HG03432 (cell line): ENCODE measurements at regions not wholly inside any gene's neighbourhood (a gene's known extent, or its start where the extent isn't known, plus 50 kb on each side); places are given as distances from the start of the nearest gene placed in this dataset.
A peak's percentile ranks its signal among the peaks of the same experiment; 100 is the strongest.

Experiments
- ATAC-seq: cut with Tn5 transposase; IDR thresholded peaks from one replicate; pipeline ENCODE4 v1.9.1; 2021; ENCODE audit warnings: mild to moderate bottlenecking, moderate library complexity; ENCODE audit not compliant: unreplicated experiment

DNA sequence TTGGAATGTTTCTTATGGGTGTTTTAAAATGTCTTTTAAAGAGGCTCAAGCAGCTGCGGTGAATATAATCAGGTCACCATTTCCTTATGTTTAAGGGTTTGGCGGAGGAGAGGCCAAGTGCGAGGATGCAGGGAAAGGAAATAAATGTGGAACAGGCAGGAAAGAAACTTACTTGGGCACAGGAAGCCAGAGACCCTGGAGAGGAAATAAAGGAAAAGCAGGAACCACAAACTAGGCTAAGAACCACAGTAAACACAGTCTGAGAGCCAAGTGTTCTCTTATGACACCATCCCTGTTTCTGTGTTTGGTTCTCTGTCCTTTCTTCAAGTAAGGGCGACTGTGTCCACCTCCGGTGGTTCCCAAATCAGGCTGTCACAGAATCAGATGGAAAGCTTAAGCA lies 166.5 kb downstream of the C9orf152 start:
- no peak for ATAC-seq

DNA sequence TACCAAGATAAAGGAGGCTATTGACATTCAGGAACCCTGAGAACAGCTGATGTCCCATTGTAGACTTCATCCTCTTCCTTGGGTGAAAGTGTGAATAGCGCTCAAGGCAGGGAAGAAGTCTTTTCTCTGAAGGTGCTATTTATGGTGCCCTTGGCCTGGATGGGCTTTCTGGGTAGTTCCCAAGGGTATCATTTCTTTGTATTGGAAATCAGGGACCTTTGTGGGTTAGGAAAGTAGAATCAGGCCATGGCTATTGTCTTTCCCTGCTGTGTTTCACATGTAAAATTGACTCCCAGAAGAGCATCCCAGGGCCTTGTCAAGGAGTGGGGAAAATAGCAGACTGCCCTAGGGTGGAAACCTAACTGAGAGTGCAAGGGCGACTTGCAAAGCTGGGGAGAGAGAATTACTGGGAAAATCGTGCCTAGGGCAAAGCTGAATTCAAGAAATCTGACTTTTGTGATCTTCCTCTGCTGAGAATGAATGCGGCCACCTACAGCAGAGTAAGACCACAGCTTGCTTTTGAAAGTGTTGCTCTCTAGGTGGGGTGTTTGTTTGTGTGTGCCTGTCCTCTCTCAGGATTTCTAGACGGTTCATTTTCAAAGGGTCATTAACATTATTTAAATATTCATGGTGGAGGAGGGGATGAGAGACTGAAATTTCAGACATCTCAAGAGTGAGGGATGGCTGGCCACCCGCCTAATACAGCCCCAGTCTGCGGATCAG lies 160.6 kb downstream of the C9orf152 start:
- peak; percentile 29 for ATAC-seq

DNA sequence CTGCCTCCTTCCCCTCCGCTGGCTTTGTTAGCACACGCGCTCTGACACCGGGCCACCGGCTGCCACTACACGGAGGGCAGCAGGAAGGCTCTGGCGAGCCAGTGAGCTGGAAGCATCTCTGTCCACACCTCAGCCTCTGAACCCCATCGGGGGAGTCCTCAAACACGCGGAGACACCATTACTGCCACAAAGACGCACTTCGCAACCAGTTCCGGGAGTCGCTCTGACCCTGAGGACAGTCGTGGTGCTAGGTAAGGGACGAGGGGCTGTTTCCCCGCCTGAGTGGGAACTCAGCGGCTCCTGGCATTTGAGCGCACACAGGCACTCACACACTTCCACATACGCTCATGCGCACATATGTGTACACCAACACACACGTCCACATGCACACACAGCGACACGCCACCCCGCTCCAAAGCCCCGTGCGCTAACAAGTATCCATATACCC lies 160.0 kb downstream of the C9orf152 start:
- ATAC-seq: peak; percentile 30

DNA sequence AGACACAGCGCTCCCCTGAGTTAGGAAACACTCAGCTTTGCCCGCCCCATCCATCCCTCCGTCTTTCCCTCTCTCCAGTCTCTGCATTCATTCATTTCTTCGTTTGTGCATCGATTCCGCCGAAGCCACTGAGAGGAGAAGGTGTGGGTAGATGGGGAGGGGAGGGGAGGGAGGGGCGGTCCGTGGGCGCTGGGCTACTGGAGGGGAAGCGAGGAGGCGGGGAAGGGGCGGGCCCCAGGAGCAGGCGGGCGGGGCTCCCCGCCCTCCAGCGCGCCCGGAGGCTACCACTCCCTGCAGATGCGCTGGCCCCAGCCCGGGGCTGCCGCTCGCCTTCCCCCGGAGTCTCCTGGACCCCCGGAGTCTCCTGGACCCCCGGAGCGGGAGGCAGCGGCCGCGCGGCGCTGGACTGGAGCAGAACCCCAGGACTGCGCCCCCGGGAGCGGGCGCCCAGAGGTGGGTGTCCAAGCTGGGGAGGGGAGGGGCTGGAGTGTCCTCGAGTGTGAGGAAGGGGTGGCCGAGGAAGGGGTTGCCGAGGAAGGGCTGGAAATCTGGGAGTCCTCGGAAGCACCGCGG lies 159.5 kb downstream of the C9orf152 start:
- peak; percentile 86 for ATAC-seq

DNA sequence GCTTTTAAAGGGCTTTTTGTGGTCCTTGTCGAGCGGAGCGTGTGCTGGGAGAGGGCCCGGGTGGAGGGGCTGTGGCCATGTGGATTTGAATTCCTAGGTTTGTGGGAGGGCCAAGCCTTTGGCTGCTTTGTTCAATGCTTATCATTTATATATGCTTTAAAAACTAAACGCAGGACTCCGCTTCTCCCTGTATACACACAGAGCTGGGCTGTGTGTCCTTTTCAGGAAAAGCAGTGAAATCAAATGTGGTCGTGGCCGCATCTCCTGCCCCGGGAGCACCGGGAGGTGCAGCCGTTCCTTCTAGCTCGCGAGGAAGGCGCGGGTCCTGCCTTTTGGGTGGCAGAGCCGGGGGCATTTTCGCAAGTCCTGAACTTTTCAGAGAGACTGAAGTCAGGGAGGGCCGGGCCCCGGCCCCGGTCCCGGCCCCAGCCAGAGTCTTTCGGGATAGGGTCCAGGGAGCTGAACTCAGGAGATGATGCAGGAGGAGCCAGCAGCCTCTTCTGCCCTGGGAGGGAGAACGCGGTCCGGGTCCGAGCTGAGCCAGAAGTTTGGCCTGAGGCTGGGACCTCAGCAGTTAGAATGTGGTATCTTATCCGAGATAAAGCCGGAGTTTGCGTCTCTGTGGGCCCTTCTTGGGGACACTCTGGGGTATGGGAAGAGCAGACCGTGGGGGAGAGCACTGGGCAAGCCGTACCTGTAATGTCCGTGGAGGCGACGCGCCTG lies 158.8 kb downstream of the C9orf152 start:
- ATAC-seq: peak; percentile 20

- peak; percentile 20 for ATAC-seq
Observed at GRCh38 chr9:110049699-110050450, 158.1 kb downstream of the C9orf152 start.

DNA sequence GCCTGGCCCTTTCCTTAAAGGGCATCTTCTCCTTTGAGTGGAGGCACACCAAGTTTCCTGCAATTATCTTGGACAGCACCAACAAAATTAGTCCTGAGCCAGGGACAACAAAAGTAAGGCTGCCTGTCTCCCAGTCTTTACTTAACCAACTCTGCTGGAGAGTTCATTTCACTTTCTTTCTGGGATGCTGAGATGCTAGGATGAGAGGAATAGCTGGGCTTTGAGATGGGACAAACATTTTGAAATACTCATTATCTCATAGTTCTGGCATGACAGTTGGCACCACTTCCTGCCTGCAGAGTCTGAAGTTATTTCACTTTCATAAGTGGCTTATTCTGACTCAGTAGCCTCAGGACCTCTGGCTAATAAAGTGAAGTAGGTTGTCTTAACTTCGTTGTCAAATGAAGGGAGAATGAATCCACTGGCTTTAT lies 157.0 kb downstream of the C9orf152 start:
- ATAC-seq: peak; percentile 56

- no peak for ATAC-seq
Observed at GRCh38 chr9:110056062-110056461, 151.9 kb downstream of the C9orf152 start.

DNA sequence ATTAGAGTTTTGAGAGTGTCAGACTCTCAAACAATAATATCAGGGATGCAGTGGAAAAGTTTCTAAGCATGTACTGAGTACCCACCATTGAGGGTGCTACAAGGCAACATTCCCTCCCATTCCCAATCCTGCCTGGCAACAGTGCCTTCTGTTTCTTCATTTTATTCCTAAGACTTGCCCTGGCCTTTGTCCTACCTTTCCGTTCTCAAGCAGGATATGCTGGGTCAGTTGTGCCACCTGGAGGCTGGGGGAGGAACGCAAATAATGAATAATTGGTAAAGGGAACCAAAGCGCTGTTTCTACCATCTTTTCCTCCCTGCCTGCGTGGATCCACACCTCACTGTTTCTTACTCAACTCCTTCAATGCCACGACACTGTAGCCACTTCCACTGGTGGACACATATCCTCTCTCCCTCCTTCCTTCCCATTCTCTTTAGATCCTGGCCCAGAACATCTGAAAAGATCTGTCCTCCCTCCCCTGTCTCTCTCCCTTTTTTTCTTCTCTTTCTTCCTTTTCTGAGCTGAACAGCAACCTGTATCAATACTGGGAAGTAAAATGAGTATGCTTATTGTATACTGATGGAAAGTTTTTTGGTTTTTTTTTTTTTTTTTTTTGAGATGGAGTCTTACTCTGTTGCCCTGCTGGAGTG lies 149.5 kb downstream of the C9orf152 start:
- peak; percentile 67 for ATAC-seq

- ATAC-seq: no peak
Observed at GRCh38 chr9:110059461-110059860, 148.5 kb downstream of the C9orf152 start.

- ATAC-seq: peak; percentile 41
Observed at GRCh38 chr9:110064803-110065202, 143.2 kb downstream of the C9orf152 start.

- ATAC-seq: peak; percentile 80
Observed at GRCh38 chr9:110065532-110065931, 142.4 kb downstream of the C9orf152 start.

- no peak for ATAC-seq
Observed at GRCh38 chr9:110066929-110067716, 140.8 kb downstream of the C9orf152 start.

DNA sequence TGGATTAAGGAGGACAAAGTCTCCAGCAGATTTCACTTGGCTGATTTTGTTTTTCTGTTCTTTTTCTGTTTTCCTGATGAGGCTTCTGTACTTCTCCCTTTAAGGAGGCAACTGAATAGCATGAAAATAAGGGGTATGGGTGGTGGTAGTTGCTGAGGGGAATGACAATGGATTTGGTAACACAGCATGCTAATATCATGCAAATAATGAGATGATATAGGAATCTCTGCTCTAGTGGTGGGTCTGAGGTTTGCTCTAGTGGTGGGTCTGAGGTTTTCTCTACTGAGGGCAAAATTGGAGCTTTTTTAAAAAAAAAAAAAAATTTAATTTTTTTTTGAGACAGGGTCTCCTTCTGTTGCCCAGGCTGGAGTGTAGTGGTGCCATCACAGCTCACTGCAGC lies 139.7 kb downstream of the C9orf152 start:
- no peak for ATAC-seq

- ATAC-seq: no peak
Observed at GRCh38 chr9:110069326-110070248, 138.4 kb downstream of the C9orf152 start.

DNA sequence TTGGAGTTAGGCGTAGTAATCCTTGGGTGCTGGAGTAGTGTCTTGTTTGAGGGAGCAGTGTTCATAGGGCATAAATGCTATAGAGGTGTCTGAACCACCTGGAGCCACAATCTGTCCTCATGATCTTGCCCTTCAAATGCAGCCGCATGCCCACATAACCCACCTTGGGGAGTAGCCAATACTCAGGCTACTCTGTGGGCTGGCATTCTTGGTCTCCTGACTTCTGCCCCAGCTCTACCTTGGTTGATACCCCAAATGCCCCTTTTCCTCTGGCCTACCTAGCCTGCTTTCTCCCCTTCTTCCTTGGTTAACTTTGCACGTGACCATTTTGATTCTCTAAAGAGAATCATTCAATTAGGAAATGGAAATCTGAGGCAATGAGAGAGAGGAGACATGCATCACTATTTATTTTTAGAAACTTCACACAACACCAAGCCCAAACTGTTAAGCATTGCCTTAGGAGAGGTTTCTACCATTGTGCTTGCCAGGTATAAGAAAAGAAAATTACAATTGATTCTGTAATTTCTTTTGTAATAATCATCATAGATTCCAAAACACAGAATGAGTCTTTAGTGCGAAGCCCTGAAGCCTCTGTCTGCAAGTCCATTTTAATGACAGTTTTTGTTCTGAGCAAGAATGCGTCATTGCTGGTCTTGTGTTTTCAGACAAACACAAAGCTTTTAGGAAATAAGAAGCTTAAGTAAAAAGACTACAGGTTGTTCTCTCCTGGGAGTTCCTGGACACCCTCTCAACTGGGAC lies 135.2 kb downstream of the C9orf152 start:
- ATAC-seq: no peak

- ATAC-seq: no peak
Observed at GRCh38 chr9:110073356-110073905, 134.5 kb downstream of the C9orf152 start.
